Suprapubic skin (tissue), 3 donors: ENCODE measurements at regions not wholly inside any gene's neighbourhood (a gene's known extent, or its start where the extent isn't known, plus 50 kb on each side); places are given as distances from the start of the nearest gene placed in this dataset.

Experiments
- CTCF ChIP-seq, 2 donors: fragments of 200-600 bp in 1 of 2; fragments of 450-650 bp in 1 of 2; sonication (generic) in 1 of 2; IDR thresholded peaks; one replicate each; pipeline ENCODE4 v1.5.1; 2016 to 2019; ENCODE audit warnings: antibody characterized with exemption in 2 of 2, mild to moderate bottlenecking in 1 of 2, moderate library complexity in 1 of 2
- EP300 ChIP-seq: sonication (generic); formaldehyde crosslinking; IDR thresholded peaks from one replicate; pipeline ENCODE4 v1.6.1; 2017; ENCODE audit warnings: antibody characterized with exemption
- POLR2A ChIP-seq, 2 donors: fragments of 450-650 bp; IDR thresholded peaks; one replicate each; pipeline ENCODE4 v1.6.1; 2017; ENCODE audit warnings: antibody characterized with exemption in 2 of 2, mild to moderate bottlenecking in 2 of 2, moderate library complexity in 2 of 2

GRCh38 chr6:15061908-15062515, 183.9 kb upstream of the JARID2 start:
- TF ChIP-seq CTCF (IDR thresholded peaks at IDR 0.05) = no peak
- no peak for TF ChIP-seq POLR2A (IDR thresholded peaks at IDR 0.05)
- no peak for TF ChIP-seq EP300
